Gastroesophageal sphincter (tissue), 3 donors: ENCODE measurements at regions not wholly inside any gene's neighbourhood (a gene's known extent, or its start where the extent isn't known, plus 50 kb on each side); places are given as distances from the start of the nearest gene placed in this dataset.

Source experiments
- POLR2A ChIP-seq, 2 donors: fragments of 450-650 bp; IDR thresholded peaks; one replicate each; pipeline ENCODE4 v1.6.1; 2017; ENCODE audit warnings: antibody characterized with exemption in 2 of 2, mild to moderate bottlenecking in 2 of 2, moderate library complexity in 1 of 2
- POLR2AphosphoS5 ChIP-seq: sonication (generic); formaldehyde crosslinking; IDR thresholded peaks from one replicate; pipeline ENCODE4 v1.6.1; 2017; ENCODE audit warnings: antibody characterized with exemption
- TF ChIP-seq, protein P1 (sequence below), 4 experiments: fragments of 200-600 bp in 2 of 4; fragments of 450-650 bp in 2 of 4; sonication (generic) in 1 of 4; IDR thresholded peaks; one replicate each; pipeline ENCODE4 v1.5.1; 2017 to 2019; ENCODE audit warnings: antibody characterized with exemption in 4 of 4, mild to moderate bottlenecking in 2 of 4, moderate library complexity in 2 of 4

DNA sequence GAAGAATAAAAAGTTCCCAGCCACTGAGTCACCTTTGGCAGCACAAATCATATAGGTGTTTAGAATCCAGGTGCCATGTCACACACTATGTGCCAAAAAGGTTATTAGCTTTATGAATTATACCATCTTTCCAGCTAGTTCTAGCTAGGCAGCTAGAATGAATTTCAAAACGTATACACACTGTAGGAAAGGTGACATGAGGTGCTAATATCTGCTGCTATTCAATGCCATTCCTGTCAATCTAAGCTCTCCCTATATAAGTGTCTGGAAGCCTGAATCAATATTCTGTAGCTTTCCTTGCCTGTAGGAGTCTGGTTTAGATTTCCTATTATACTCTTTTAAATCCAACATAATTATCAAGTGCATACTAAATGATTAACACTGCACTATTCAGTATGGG, 868.6 kb downstream of the GATA3 start:
- TF ChIP-seq, protein P1, sequence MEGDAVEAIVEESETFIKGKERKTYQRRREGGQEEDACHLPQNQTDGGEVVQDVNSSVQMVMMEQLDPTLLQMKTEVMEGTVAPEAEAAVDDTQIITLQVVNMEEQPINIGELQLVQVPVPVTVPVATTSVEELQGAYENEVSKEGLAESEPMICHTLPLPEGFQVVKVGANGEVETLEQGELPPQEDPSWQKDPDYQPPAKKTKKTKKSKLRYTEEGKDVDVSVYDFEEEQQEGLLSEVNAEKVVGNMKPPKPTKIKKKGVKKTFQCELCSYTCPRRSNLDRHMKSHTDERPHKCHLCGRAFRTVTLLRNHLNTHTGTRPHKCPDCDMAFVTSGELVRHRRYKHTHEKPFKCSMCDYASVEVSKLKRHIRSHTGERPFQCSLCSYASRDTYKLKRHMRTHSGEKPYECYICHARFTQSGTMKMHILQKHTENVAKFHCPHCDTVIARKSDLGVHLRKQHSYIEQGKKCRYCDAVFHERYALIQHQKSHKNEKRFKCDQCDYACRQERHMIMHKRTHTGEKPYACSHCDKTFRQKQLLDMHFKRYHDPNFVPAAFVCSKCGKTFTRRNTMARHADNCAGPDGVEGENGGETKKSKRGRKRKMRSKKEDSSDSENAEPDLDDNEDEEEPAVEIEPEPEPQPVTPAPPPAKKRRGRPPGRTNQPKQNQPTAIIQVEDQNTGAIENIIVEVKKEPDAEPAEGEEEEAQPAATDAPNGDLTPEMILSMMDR (IDR thresholded peaks at IDR 0.05), result no peak
- TF ChIP-seq POLR2A (IDR thresholded peaks at IDR 0.05) (no peak), POLR2AphosphoS5 (no peak)
